Hepatocyte (in vitro differentiated cells): ENCODE measurements at regions not wholly inside any gene's neighbourhood (a gene's known extent, or its start where the extent isn't known, plus 50 kb on each side); places are given as distances from the start of the nearest gene placed in this dataset.

Experiments
- EZH2 ChIP-seq: fragments of 200-600 bp; sonication (generic); IDR thresholded peaks from 2 replicates; pipeline ENCODE4 v1.6.1; 2016; ENCODE audit warnings: antibody characterized with exemption, mild to moderate bottlenecking, borderline replicate concordance
- EZH2phosphoT487 ChIP-seq: fragments of 200-600 bp; sonication (generic); IDR thresholded peaks from one replicate; pipeline ENCODE4 v1.6.1; 2018; ENCODE audit warnings: antibody characterized with exemption, mild to moderate bottlenecking, low read depth, moderate library complexity; ENCODE audit not compliant: unreplicated experiment, severe bottlenecking
- TF ChIP-seq, protein P1 (sequence below): fragments of 200-600 bp; sonication (generic); IDR thresholded peaks from 2 replicates; pipeline ENCODE4 v1.5.1; 2016; ENCODE audit warnings: antibody characterized with exemption, mild to moderate bottlenecking; ENCODE audit not compliant: poor library complexity

DNA sequence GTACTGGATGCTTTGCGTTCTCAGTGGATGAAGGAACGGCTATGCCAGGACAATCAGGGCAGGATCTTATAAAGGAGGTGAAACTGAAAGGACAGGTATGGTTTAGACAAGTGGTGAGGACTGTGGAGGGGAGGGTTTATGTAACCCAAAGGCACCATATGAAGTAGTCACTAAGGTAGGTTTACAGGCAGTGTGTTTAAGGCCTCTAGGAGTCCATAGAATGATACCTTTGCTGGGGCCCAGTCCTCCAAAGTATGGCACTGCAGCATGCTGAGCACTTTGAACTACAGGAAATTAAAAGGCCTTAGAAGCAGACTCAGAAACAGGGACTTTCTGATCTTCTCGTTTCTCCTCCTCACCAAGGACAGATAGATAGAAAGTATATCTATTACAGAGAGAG is 304.7 kb upstream of the USP25 start:
- TF ChIP-seq, protein P1, sequence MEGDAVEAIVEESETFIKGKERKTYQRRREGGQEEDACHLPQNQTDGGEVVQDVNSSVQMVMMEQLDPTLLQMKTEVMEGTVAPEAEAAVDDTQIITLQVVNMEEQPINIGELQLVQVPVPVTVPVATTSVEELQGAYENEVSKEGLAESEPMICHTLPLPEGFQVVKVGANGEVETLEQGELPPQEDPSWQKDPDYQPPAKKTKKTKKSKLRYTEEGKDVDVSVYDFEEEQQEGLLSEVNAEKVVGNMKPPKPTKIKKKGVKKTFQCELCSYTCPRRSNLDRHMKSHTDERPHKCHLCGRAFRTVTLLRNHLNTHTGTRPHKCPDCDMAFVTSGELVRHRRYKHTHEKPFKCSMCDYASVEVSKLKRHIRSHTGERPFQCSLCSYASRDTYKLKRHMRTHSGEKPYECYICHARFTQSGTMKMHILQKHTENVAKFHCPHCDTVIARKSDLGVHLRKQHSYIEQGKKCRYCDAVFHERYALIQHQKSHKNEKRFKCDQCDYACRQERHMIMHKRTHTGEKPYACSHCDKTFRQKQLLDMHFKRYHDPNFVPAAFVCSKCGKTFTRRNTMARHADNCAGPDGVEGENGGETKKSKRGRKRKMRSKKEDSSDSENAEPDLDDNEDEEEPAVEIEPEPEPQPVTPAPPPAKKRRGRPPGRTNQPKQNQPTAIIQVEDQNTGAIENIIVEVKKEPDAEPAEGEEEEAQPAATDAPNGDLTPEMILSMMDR: no peak
- TF ChIP-seq EZH2: no peak
- TF ChIP-seq EZH2phosphoT487: no peak
